GM12865 (cell line): ENCODE measurements at regions not wholly inside any gene's neighbourhood (a gene's known extent, or its start where the extent isn't known, plus 50 kb on each side); places are given as distances from the start of the nearest gene placed in this dataset.

Experiments used
- DNase-seq: peaks from one replicate; pipeline ENCODE4 v3.0.0; 2010; ENCODE audit warnings: low read depth
- H3K4me3 ChIP-seq: 2 replicates; pipeline ENCODE4 v1.5.1; 2011; ENCODE audit warnings: mild to moderate bottlenecking, low read depth, low read length, control low read depth
- TF ChIP-seq, protein P1 (sequence below): IDR thresholded peaks from 2 replicates; pipeline ENCODE4 v1.5.1; 2011; ENCODE audit warnings: low read length, control low read depth, low read depth, inconsistent platforms; ENCODE audit not compliant: insufficient read depth; ENCODE audit errors: missing control alignments

DNA sequence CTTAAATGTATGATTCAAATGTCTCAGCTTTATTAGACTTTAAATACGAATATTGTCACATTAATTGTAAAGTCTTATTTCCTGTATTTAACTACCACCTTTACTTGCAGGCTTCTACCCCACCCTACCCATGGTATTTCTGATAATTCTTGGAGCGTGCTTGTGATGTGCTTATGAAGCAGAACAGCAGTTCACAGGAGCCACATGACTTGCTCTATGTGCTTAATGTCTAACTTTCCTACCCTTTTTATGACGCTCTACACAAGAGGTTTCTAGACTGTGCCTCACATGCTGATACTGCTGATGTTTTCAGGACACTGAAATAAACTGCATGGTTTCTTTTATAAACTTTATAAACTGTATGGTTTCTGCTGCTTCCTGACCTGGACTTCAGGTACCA is 553.5 kb upstream of the CCDC54 start:
- TF ChIP-seq, protein P1, sequence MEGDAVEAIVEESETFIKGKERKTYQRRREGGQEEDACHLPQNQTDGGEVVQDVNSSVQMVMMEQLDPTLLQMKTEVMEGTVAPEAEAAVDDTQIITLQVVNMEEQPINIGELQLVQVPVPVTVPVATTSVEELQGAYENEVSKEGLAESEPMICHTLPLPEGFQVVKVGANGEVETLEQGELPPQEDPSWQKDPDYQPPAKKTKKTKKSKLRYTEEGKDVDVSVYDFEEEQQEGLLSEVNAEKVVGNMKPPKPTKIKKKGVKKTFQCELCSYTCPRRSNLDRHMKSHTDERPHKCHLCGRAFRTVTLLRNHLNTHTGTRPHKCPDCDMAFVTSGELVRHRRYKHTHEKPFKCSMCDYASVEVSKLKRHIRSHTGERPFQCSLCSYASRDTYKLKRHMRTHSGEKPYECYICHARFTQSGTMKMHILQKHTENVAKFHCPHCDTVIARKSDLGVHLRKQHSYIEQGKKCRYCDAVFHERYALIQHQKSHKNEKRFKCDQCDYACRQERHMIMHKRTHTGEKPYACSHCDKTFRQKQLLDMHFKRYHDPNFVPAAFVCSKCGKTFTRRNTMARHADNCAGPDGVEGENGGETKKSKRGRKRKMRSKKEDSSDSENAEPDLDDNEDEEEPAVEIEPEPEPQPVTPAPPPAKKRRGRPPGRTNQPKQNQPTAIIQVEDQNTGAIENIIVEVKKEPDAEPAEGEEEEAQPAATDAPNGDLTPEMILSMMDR, result no peak
- DNase-seq, result no peak
- no peak overlapping the region for H3K4me3 ChIP-seq

DNA sequence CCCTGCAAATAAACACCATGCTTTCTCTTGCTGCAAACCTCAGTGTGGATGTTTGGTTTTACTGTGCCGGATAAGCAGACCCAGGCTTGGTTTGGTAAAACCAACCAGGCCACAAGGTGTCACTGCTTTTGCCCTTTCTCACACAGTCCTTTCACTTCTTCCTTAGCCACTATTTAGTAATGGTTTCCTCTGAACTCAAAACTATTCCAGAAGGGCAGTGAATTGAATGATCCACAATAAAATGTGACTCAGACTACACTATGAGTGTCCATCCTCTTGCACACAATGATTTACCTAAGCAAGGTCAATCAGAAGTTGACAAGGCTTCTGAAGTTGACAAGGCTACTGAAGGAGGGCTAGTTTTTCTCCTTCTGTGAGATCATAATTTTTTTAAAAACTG is 552.4 kb upstream of the CCDC54 start:
- DNase-seq, result peak; percentile 52
- no peak overlapping the region for H3K4me3 ChIP-seq
- TF ChIP-seq, protein P1, result peak; percentile 23

DNA sequence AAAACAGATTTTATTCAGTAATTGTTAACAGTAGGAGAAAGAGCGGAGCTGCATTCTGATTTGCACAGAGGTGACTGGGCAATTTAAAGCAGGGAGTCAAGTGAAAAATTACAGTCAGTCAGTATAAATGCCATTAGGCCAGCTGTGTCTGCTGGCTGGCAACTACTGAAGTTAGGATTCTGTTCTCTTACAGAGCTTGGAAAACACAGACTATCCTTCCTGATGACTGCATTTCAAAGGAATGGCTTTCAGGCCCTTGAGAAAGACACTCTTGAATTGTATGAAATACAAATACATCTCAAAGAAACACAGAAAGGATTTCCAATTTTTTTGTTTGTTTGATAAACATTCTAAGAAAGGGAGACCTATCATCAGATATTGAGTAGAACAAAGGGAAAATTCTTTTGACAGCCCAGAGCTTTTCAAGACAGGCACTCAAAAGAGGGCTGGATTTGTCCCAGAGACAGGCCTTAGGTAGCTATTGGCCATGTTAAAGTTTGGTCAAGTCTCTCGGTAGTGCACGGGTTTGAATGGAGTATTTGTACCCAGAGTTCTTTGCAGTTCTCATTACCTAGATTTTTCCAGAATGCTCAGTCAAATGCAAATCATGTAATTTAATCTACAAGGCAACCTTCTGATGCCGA is 551.2 kb upstream of the CCDC54 start:
- H3K4me3 ChIP-seq, result no peak overlapping the region
- DNase-seq, result no peak
- TF ChIP-seq, protein P1, result no peak

DNA sequence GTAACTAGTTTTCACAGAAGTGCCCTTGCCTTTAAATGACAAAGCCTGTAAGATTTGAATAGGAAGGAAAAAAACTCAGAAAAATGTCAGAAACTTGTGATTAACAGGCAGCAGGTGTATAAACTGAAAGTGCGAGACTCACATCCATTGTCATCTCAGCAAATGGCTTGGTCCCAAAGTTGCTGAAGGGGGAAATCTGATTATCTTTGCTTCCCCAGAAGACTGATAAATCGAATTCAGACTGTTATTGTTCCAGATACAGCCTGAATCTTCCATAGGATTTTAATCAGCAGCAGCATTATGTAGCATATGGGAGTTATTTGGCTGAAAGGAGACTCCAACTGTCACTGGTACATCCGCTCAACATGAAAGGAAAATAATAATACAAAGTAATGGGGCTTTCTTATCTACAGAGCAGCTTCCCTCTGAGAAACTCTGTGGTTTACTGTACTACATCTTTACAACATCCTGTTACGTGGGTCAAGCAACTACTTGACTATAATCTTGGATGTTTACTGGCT is 550.4 kb upstream of the CCDC54 start:
- peak; percentile 39 for DNase-seq
- no peak overlapping the region for H3K4me3 ChIP-seq
- TF ChIP-seq, protein P1, result no peak

DNA sequence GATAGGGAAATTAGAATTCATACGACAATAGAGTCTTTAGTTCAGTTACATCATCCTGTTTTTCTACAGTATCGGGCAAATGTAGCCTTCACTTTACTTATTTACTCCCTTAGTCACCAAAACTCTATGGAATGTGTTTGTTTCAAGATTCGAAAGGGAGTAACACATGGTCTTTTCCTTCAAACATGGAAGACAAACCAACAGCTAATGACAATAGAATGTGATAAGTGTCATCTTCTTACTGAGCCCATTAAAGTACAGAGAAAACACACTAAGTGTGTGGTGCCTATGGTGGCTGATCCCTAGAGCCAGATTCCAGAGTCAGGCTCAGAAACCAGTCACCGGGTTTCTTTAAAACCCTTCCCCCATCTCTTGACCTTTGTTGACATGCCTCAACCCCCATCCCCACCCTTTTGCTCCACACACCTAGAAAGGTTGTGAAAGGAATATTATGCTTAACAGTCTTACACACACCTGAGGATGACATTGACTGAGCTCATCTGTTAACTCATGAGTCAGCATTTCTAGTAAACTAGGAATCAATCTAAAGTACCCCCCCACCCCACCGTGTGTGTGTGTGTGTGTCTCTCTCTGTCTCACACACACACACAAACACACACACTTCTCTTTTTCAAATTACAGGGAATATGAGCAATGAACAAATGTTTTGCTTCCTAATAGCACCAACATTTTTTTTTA is 549.6 kb upstream of the CCDC54 start:
- TF ChIP-seq, protein P1, result no peak
- no peak for DNase-seq
- no peak overlapping the region for H3K4me3 ChIP-seq

DNA sequence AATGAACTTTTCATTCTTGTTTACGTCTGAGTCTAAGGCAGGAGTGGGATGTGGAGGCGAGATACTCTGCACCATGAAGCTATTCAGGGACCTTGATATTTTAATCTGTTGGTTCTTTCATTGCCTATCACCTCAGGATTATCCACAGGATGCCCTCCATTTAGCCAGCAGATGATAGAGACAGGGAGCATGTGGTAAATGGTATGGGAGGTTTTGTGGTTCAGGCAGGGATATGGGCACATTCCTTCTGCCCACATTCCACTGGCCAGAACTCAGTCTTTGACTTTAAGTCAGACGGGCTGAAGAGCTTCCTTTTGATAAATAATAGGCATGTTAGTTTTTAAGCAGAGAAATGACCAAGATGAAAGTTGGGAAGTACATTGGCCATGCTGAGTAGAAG is 548.0 kb upstream of the CCDC54 start:
- H3K4me3 ChIP-seq, result no peak overlapping the region
- TF ChIP-seq, protein P1, result no peak
- DNase-seq, result no peak
